NCI-H1092 treated with DMSO at 0.1 percent for 48 hours (cell line): ENCODE measurements at regions not wholly inside any gene's neighbourhood (a gene's known extent, or its start where the extent isn't known, plus 50 kb on each side); places are given as distances from the start of the nearest gene placed in this dataset.

Experiments
- DNase-seq: peaks from one replicate; lab custom pipeline; 2025; lab: John Stamatoyannopoulos, UW

DNA sequence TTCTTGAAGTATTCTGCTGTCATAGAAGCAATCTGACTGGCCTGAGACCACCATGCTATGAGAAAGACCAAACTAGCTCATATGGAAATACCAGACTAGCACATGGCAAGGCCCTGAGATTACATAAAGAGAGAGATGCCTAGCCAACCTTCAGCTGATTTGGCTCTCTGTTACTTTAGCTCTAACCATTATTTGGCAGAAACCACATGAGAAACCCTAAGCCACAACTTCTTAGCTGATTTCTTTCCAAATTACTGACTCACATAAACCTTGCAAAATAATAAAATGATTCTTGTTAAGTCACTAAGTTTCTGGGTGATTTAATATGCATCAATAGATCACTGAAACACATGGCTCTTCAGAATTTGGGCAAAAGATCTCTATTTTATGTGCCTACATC is 295.0 kb upstream of the ZNF521 start:
- DNase-seq: no peak

DNA sequence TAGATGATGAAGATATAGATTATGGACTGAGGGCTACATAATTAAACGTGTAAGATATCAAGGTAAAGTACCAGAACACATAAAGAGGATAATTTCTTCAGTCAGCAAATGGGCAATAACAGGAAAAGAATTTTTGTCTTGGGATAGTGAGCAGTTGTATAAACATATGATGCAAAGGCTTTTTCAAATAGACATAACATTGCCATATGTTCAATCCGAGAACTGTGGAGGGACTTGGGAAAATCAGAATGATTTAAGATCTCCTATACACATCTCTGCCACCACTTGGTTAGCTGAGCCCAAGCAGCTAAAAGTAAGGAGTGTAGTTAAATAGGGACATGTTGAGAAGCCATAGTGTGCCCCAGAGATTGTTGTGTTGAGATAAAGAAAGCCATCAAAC is 287.6 kb upstream of the ZNF521 start:
- DNase-seq: no peak

DNA sequence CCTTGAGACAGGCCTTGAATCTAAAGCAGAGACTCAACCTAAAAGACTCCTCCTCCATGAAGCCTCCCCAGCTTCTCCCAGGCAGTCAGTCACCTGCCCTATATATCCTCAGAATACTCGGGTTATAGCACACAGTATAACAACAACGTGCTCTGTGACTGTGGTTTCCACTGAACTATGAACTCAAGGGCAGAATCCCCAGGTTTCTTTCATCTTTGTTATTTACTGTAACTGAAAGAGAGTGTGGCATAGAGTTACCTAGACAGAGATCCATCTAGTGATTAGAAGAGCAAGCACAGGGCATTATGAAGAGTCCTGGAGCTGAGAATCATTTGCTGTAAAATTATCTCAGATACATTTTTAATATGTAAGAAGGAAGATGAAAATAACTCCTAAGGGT is 281.6 kb upstream of the ZNF521 start:
- no peak for DNase-seq

- DNase-seq: no peak
Observed at GRCh38 chr18:25630682-25631081, 278.7 kb upstream of the ZNF521 start.

- DNase-seq: no peak
Observed at GRCh38 chr18:25621682-25622081, 269.7 kb upstream of the ZNF521 start.

- no peak for DNase-seq
Observed at GRCh38 chr18:25621144-25621543, 269.2 kb upstream of the ZNF521 start.

- DNase-seq: no peak
Observed at GRCh38 chr18:25614168-25614567, 262.2 kb upstream of the ZNF521 start.

GRCh38 chr18:25612466-25612865 is 260.5 kb upstream of the ZNF521 start:
- no peak for DNase-seq

DNA sequence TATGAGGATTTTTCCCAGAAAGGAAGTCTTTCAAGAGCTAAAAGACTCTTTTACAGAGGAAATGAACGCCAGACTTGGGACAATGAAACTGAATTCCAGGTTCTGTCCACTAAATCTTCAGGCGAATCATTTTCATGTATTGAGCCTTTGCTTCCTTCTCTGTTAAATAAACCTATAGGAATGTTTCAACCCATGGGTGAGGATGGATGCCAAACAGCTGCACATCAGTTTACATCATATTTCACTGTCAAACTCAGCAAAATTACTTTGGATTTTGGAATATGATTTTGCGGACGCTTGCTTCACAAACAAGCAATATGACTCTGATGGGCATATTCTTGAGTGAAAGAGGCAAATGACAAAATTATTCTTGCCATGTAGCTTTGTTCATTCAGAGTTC is 256.1 kb upstream of the ZNF521 start:
- no peak for DNase-seq

DNA sequence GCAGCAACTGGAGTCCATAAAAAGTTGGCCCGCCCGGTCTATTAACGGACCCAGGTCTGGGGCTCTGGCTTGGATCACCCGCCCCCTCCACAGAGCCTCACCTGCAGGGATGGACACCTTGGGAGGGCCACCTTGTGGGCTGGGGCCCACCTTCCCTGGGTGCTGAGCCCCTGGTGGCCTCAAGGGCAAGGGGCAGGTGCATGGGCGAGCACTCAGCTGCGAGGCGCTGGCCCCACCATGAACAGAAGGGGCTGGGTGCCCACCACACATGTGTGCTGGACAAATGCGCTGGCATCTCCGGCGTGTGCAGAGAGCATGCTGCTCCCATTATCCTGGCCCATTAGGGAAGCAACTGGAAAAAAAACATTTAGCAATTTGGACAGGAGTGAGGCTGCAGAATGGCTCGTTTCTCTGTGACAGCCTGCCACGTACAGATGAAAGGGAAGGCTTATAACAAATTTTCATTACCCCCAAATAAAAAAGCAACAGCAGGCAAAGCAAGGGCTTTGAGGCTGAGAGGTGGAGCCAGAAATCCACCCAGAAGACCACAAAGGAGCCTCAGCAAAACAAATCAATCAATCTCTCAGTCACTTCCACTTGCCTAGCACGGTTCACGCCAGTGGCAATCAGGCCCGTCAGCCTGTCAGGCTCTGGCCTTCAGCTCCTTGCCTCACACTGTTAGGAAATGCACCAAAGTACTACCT is 253.1 kb upstream of the ZNF521 start:
- DNase-seq: no peak

DNA sequence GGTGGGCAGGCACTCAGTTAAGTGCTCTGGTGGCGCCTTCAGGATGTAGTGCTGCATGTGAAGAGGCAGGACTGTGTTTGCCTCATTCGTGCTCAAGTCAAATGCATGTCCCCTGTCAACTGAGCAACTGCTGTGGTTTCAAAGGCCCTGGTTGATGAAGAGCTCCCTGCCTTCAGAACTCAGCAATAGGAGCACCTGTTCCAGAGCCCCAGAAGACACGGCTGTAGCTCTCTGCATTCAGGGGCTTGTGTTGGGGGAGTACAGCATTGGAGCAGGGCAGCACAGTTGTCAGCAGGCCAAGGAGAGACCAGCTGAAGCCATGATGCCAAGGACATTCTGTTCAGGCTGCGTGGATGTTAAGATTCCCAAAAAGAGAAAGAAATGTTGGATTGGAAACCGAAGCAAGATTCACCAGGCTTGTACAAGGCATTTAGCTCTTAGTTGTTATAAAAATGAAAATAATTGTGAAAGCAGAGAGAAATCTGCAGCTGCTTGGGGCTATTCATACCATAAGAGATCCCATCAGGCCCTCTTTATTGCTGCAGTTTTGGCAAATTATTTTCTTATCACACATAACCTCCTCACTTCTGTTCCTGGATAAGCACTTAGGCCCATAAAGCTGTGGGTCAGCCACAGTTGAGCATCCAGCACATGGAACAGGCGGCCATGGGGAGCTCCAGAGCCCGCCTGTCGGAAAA is 252.4 kb upstream of the ZNF521 start:
- DNase-seq: no peak

DNA sequence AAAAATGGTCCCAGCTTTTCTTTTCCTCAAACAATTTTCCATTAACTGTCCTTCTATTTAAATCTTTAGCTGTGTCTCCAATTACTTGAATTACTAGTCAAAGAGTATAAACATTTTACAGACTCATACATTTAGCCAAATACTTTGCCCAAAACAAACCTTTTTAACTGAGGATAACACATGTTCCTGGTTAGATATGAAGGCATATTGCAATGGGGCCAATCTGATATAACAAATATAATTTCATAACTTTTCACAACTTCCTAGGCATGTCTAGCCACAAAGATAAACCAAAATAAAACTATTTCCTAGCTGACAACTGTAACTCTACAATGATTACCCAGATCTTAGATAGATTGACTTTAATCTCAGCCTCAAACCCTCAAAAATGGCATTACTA is 247.5 kb upstream of the ZNF521 start:
- DNase-seq: no peak

DNA sequence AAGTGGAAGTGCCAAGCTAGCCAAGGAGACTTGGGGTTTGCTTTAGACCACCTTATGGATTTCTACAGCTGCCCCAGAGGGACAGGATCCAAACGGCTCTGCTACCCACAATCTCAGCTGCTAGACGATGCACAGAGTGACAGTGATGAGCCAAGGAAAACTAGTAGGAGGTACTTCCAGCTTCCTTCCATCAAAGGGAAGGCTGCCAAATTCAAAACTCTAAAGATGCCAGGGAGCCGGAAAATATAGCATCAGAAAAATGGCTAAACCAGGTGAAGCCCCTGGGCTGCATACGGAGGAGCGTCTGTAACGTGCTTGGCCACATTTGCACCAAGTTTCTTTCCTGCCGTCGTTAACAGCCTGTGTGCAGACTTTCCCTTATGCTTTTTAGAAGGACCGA is 245.5 kb upstream of the ZNF521 start:
- no peak for DNase-seq

GRCh38 chr18:25595274-25596060 is 243.5 kb upstream of the ZNF521 start:
- DNase-seq: no peak

DNA sequence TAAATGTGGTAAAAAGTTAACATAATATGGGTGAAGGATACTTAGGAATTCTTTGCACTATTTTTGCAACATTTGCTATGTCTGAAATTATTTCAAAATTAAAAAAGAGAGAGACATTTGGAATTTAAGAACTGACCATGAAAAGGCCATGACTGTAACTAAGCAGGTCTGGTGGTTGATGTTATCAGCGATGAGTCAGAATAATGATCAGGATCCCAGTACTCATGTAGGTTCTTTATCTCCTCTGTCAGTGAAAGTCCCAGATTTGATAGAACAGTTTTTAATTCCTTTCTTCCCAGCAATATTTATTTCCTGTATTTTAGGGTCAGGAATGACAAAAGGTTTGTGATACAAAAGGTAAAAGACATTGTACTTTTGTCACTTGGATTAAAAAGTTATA is 242.4 kb upstream of the ZNF521 start:
- DNase-seq: no peak

DNA sequence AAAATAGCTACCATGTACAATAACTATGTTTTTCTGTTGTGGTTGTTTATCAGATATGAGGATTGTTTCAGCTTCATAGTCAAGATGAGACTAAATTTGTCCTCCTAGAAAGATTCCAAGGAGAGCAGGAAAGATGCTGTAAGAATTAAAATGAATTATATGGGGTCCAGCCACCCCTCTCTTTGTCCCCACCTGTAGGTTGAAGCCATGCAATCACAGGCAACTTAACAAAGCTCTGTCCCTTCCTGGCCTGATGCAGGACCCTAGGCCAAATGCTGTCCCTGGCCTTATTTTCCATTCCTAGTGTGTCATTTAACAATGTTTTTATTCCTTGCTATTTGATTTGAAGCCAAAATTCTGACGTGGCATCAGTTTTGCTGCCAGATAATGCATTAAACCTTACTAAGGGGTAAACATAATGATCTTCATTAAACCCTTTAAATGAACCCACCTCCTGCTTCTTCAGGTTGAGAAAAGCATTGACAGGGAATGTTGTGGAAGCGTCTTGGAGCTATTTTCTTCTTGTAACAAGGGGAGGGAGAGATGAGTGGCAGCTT is 240.9 kb upstream of the ZNF521 start:
- DNase-seq: no peak

DNA sequence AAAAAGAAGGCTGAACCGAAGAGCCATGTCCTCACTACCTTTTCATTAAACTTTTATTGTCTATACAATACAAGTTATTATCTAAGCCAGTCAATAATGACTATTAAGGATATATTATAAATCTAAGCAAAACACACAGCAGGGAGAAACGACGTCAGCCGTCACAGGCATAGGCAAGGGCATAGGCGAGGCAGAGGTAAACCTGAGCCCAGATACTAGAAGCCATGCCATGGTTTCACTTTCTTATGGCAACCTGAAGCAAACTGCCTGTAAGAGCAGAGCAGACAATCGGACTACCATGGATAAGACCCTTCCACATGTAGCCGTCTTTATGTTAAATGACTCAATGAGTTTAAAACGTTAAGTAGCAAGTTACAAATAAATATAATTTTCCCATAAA is 238.5 kb upstream of the ZNF521 start:
- no peak for DNase-seq

DNA sequence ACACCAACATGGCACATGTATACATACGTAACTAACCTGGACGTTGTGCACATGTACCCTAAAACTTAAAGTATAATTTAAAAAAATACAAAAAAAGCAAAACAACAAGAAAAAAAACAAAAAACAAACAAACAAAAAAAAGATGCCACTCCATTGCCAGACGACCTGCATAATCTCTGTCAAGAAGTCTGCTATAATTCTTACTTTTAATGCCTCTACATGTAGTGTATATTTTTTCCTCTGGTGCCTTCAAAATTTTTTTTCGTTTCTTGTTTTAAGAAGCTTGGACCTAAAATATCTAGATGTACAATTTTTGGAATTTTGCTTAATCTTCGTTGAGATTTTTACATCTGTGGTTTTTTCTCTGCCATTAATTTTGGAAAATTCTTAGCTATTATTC is 235.6 kb upstream of the ZNF521 start:
- DNase-seq: no peak

- no peak for DNase-seq
Observed at GRCh38 chr18:25568986-25569385, 217.0 kb upstream of the ZNF521 start.

- DNase-seq: no peak
Observed at GRCh38 chr18:25563816-25564683, 212.1 kb upstream of the ZNF521 start.

GRCh38 chr18:25563346-25563745 is 211.4 kb upstream of the ZNF521 start:
- no peak for DNase-seq

GRCh38 chr18:25561918-25562317 is 210.0 kb upstream of the ZNF521 start:
- no peak for DNase-seq
